ENCODE measurements at regions not wholly inside any gene's neighbourhood (a gene's known extent, or its start where the extent isn't known, plus 50 kb on each side); places are given as distances from the start of the nearest gene placed in this dataset.
"Not testable (repeated sequence)": the region's sequence is repeated elsewhere in the genome, so short reads cannot be mapped to it uniquely, and the experiment has no call there.

GRCh38 chr13:90839061-90839460, 508.4 kb upstream of the MIR17HG start:
- TF ChIP-seq CTCF (IDR thresholded peaks at IDR 0.05) (no peak), EP300 (IDR thresholded peaks at IDR 0.05) (no peak), POLR2A (IDR thresholded peaks at IDR 0.05) (no peak), POLR2AphosphoS5 (IDR thresholded peaks at IDR 0.05) (no peak)
- intact Hi-C loops (cut with DNase I), result no loop called here
- no peaks in the 10 kb centered on the region for H3K4me1 ChIP-seq
- no peak overlapping the region for H3K27ac ChIP-seq
- no peaks in the 10 kb centered on the region for H3K9me3 ChIP-seq
- no peak for DNase-seq
- no peak overlapping the region for H3K4me3 ChIP-seq
- H3K36me3 ChIP-seq, result no peaks in the 10 kb centered on the region
- H3K27me3 ChIP-seq, result no peaks in the 10 kb centered on the region

GRCh38 chr13:90846936-90847335, 500.6 kb upstream of the MIR17HG start:
- 83 to 95% methylated on average over 1 of the region's 1 CpG for WGBS, 2 donors
- H3K27me3 ChIP-seq, result no peaks in the 10 kb centered on the region
- no peaks in the 10 kb centered on the region for H3K4me1 ChIP-seq
- H3K27ac ChIP-seq, result no peak overlapping the region
- intact Hi-C loops (cut with DNase I), result no loop called here
- no peaks in the 10 kb centered on the region for H3K36me3 ChIP-seq
- TF ChIP-seq POLR2A (IDR thresholded peaks at IDR 0.05), result no peak
- no peak for TF ChIP-seq CTCF (IDR thresholded peaks at IDR 0.05)
- DNase-seq, result no peak
- H3K4me3 ChIP-seq, result no peak overlapping the region
- peaks cover 0 to 2% (median 0%) of the 10 kb centered on the region in 4 donors for H3K9me3 ChIP-seq

DNA sequence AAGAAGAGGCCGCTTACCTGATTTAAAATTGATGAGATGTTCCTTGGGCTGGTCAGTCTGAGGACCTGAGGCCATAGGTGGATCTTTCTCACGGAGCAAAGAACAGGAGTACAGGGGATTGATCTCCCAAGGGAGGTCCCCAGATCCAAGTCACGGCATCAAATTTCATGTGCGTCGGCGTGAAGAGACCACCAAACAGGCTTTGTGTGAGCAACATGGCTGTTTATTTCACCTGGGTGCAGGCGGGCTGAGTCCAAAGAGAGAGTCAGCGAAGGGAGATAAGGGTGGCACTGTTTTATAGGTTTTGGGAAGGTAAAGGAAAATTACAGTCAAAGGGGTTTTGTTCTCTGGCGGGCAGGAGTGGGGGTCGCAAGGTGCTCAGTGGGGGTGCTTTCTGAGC, 493.8 kb upstream of the MIR17HG start:
- intact Hi-C loops (cut with DNase I); H3K27ac ChIP-seq; H3K27me3 ChIP-seq; DNase-seq; H3K4me3 ChIP-seq; H3K9me3 ChIP-seq; H3K36me3 ChIP-seq; H3K4me1 ChIP-seq: not testable (repeated sequence)
- WGBS, 2 donors, result 82 to 91% methylated on average over 10 of the region's 10 CpGs

GRCh38 chr13:90857921-90858320, 489.6 kb upstream of the MIR17HG start:
- H3K36me3 ChIP-seq, result no peaks in the 10 kb centered on the region
- no peak overlapping the region for H3K4me3 ChIP-seq
- H3K4me1 ChIP-seq, result no peaks in the 10 kb centered on the region
- intact Hi-C loops (cut with DNase I), result no loop called here
- TF ChIP-seq CTCF (IDR thresholded peaks at IDR 0.05), result no peak
- TF ChIP-seq EP300 (IDR thresholded peaks at IDR 0.05), result no peak
- no peak for TF ChIP-seq POLR2A (IDR thresholded peaks at IDR 0.05)
- no peaks in the 10 kb centered on the region for H3K9me3 ChIP-seq
- no peak for DNase-seq
- no peak overlapping the region for H3K27ac ChIP-seq
- WGBS, 2 donors, result 2 to 83% methylated on average over 1 of the region's 1 CpG
- H3K27me3 ChIP-seq, result no peaks in the 10 kb centered on the region

- Histone ChIP-seq H3K4me1 (no peaks in the 10 kb centered on the region), H3K27me3 (no peaks in the 10 kb centered on the region), H3K4me3 (no peak overlapping the region), H3K9me3 (no peaks in the 10 kb centered on the region), H3K27ac (no peak overlapping the region), H3K36me3 (no peaks in the 10 kb centered on the region)
- 74 to 79% methylated on average over 2 of the region's 2 CpGs for WGBS, 2 donors
- intact Hi-C loops (cut with DNase I), result no loop called here
- DNase-seq, result no peak
- TF ChIP-seq CTCF (IDR thresholded peaks at IDR 0.05), result no peak
- no peak for TF ChIP-seq POLR2AphosphoS5 (IDR thresholded peaks at IDR 0.05)
Measured at GRCh38 chr13:90866006-90866405, 481.5 kb upstream of the MIR17HG start.

DNA sequence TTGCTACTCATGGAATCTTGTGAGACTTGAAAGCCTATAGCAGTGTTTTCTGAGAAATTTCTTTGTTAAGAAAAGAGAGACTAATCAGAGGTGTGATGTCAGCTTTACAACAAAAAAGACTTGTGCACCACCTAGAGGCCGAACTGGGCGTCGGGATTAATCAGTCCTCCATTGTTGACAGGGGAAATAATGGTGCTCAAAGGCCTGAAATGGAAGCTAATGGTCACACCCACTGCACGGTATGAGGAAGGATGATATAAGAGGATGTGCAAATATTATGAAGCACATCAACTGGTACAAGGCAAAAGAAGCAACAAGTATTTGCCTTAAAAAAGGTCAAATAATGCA, 480.2 kb upstream of the MIR17HG start:
- Histone ChIP-seq H3K4me1 (no peaks in the 10 kb centered on the region), H3K27me3 (no peaks in the 10 kb centered on the region), H3K4me3 (no peak overlapping the region), H3K27ac (no peak overlapping the region), H3K9me3 (no peaks in the 10 kb centered on the region), H3K36me3 (no peaks in the 10 kb centered on the region)
- intact Hi-C loops (cut with DNase I), result no loop called here
- no peak for DNase-seq
- 1 to 3% methylated on average over 4 of the region's 4 CpGs for WGBS, 2 donors
- TF ChIP-seq POLR2AphosphoS5 (IDR thresholded peaks at IDR 0.05), result no peak
- peak in 3 of 4 experiments; percentile 19 to 43 (median 39) for TF ChIP-seq CTCF (IDR thresholded peaks at IDR 0.05)

All from sigmoid colon (tissue), 6 donors.